Fibroblast of lung (primary cell): ENCODE measurements at regions not wholly inside any gene's neighbourhood (a gene's known extent, or its start where the extent isn't known, plus 50 kb on each side); places are given as distances from the start of the nearest gene placed in this dataset.
A peak's percentile ranks its signal among the peaks of the same experiment; 100 is the strongest.

ENCODE experiments used
- DNase-seq, 2 donors: peaks; one replicate each; pipeline versions ENCODE4 v3.0.0 to v3.0.0-alpha.2; 2010; ENCODE audit warnings: low read depth in 2 of 2
- H2AFZ ChIP-seq: 2 replicates; pipeline ENCODE4 v1.5.1; 2012; ENCODE audit warnings: low read length, control low read depth, inconsistent platforms
- H3K27ac ChIP-seq: 2 replicates; pipeline ENCODE4 v1.5.1; 2011; ENCODE audit warnings: low read length, control low read depth; ENCODE audit not compliant: insufficient read depth
- H3K27me3 ChIP-seq: 2 replicates; pipeline ENCODE4 v1.5.1; 2011; ENCODE audit warnings: mild to moderate bottlenecking, low read length; ENCODE audit not compliant: control insufficient read depth, insufficient read depth
- H3K36me3 ChIP-seq: 2 replicates; pipeline ENCODE4 v1.5.1; 2011; ENCODE audit warnings: low read length; ENCODE audit not compliant: control insufficient read depth, insufficient read depth
- H3K4me1 ChIP-seq: 2 replicates; pipeline ENCODE4 v1.5.1; 2011; ENCODE audit warnings: low read length; ENCODE audit not compliant: control insufficient read depth, insufficient read depth; ENCODE audit errors: extremely low read depth
- H3K4me2 ChIP-seq: 2 replicates; pipeline ENCODE4 v1.5.1; 2011; ENCODE audit warnings: low read length, control low read depth; ENCODE audit not compliant: insufficient read depth; ENCODE audit errors: extremely low read depth
- H3K4me3 ChIP-seq, 4 experiments: fragments of 200-600 bp in 1 of 4; sonication (generic) in 1 of 4; replicated peaks in 1 of 4; 2 replicates each; pipeline ENCODE4 v1.5.1; 2011 to 2016; ENCODE audit warnings: low read length in 4 of 4, low read depth in 3 of 4, mild to moderate bottlenecking in 3 of 4, control low read depth in 2 of 4, inconsistent platforms in 1 of 4, mixed read lengths in 1 of 4; ENCODE audit not compliant: insufficient read depth in 1 of 4; ENCODE audit errors: control extremely low read depth in 1 of 4
- H3K79me2 ChIP-seq: 2 replicates; pipeline ENCODE4 v1.5.1; 2012; ENCODE audit warnings: mild to moderate bottlenecking, low read length, inconsistent platforms; ENCODE audit not compliant: control insufficient read depth, insufficient read depth
- H3K9ac ChIP-seq: 2 replicates; pipeline ENCODE4 v1.5.1; 2011; ENCODE audit warnings: mild to moderate bottlenecking, low read length, control low read depth; ENCODE audit not compliant: insufficient read depth
- H3K9me3 ChIP-seq: 2 replicates; pipeline ENCODE4 v1.5.1; 2012; ENCODE audit warnings: low read depth, low read length; ENCODE audit not compliant: control insufficient read depth, insufficient read depth
- H4K20me1 ChIP-seq: 2 replicates; pipeline ENCODE4 v1.5.1; 2011; ENCODE audit warnings: low read length; ENCODE audit not compliant: control insufficient read depth, insufficient read depth; ENCODE audit errors: extremely low read depth
- EZH2 ChIP-seq: IDR thresholded peaks from 2 replicates; pipeline ENCODE4 v1.5.1; 2012; ENCODE audit warnings: low read length, control low read depth, mild to moderate bottlenecking; ENCODE audit errors: missing control alignments
- TF ChIP-seq, protein P1 (sequence below), 2 donors: IDR thresholded peaks in 1 of 2; conservative IDR thresholded peaks in 1 of 2; 1 replicate in 1 of 2; 2 replicates in 1 of 2; pipeline ENCODE4 v1.5.1; 2011 to 2012; ENCODE audit warnings: low read length in 2 of 2, control low read depth in 1 of 2, inconsistent platforms in 1 of 2, low read depth in 1 of 2, mild to moderate bottlenecking in 1 of 2

DNA sequence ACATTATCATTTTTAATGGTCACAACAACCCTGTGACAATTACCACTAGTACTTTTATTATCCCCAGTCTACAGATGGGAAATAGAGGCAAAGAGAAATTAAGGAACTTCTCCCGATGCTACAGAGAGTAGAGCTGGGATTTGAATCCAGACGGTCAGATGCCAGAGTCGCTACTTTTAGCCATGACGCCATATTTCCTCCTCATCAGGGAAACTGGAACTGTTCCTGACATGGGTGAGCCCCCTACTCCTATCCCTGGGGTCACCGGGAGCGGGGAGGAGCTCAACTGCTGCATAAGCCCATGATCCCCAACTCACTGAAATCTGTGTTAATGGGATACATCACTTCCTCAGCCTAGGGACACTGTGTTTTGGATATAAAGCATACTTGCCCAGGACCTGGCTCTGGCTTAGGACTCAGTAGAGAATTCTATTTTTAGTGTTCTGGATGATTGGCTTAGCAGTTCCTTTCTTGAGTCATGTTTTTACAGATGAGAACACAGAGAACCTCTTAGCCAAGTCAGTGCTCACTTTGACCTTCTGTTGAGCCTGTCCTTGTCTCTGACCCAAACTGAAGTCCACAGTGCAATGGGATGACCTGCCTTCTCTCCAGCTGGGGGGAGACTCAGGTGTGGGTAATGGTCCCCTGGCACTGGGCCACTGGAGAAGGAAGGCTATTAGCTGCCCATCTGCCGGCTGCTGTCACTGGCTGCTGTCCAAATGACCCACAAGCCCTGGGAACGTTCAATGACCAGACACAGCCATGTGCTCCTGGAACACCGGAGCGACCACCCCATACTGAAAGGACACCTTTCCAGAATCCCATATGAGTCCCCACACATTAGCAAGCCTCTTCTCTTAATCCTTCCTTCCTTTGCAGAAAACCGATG lies 90.8 kb upstream of the SHISA3 start:
- Histone ChIP-seq H3K27ac (no peak overlapping the region), H3K4me1 (no peaks in the 10 kb centered on the region), H3K36me3 (no peaks in the 10 kb centered on the region), H3K79me2 (no peaks in the 10 kb centered on the region), H2AFZ (no peak overlapping the region), H3K9me3 (no peaks in the 10 kb centered on the region), H4K20me1 (no peaks in the 10 kb centered on the region), H3K4me2 (no peak overlapping the region), H3K4me3 (no peak overlapping the region), H3K9ac (no peak overlapping the region), H3K27me3 (no peaks in the 10 kb centered on the region)
- TF ChIP-seq EZH2 = no peak
- TF ChIP-seq, protein P1, sequence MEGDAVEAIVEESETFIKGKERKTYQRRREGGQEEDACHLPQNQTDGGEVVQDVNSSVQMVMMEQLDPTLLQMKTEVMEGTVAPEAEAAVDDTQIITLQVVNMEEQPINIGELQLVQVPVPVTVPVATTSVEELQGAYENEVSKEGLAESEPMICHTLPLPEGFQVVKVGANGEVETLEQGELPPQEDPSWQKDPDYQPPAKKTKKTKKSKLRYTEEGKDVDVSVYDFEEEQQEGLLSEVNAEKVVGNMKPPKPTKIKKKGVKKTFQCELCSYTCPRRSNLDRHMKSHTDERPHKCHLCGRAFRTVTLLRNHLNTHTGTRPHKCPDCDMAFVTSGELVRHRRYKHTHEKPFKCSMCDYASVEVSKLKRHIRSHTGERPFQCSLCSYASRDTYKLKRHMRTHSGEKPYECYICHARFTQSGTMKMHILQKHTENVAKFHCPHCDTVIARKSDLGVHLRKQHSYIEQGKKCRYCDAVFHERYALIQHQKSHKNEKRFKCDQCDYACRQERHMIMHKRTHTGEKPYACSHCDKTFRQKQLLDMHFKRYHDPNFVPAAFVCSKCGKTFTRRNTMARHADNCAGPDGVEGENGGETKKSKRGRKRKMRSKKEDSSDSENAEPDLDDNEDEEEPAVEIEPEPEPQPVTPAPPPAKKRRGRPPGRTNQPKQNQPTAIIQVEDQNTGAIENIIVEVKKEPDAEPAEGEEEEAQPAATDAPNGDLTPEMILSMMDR (conservative IDR thresholded peaks at IDR 0.05 in 1 of 2, IDR thresholded peaks at IDR 0.05 in 1 of 2; ENCODE audit: low read depth in 1 of 2, low read length in 2 of 2) = no peak
- peak in 1 of 2 donors; percentile 23 for DNase-seq

DNA sequence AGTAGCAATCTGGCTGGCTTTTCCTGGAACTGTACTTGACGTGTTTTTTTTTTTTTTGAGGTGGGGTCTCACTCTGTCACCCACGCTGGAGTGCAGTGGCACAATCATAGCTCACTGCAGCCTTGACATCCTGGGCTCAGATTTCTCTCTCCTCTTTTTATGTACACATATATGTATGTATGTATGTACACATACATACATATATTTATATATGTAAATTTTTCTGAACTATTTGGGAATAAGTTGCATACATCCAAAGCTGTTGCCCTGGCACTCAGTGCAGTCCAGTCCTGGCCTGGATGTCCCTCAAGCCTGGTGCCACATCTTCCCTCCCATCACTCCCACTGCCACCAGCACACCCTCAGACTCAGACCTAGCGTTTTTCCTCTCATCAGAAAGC lies 89.0 kb upstream of the SHISA3 start:
- no peak for TF ChIP-seq EZH2
- TF ChIP-seq, protein P1 (conservative IDR thresholded peaks at IDR 0.05 in 1 of 2, IDR thresholded peaks at IDR 0.05 in 1 of 2; ENCODE audit: low read depth in 1 of 2, low read length in 2 of 2) = no peak
- Histone ChIP-seq H4K20me1 (no peaks in the 10 kb centered on the region), H3K9ac (no peak overlapping the region), H3K4me3 (no peak overlapping the region), H3K9me3 (no peaks in the 10 kb centered on the region), H3K4me2 (no peak overlapping the region), H2AFZ (no peak overlapping the region), H3K36me3 (no peaks in the 10 kb centered on the region), H3K79me2 (no peaks in the 10 kb centered on the region), H3K27ac (no peak overlapping the region), H3K4me1 (no peaks in the 10 kb centered on the region), H3K27me3 (no peaks in the 10 kb centered on the region)
- DNase-seq = no peak

GRCh38 chr4:42309361-42310260 lies 87.7 kb upstream of the SHISA3 start:
- no peak for TF ChIP-seq EZH2
- TF ChIP-seq, protein P1 (conservative IDR thresholded peaks at IDR 0.05 in 1 of 2, IDR thresholded peaks at IDR 0.05 in 1 of 2; ENCODE audit: low read depth in 1 of 2, low read length in 2 of 2) = no peak
- H3K79me2 ChIP-seq = no peaks in the 10 kb centered on the region
- H3K9me3 ChIP-seq = no peaks in the 10 kb centered on the region
- H3K27me3 ChIP-seq = no peaks in the 10 kb centered on the region
- H3K36me3 ChIP-seq = no peaks in the 10 kb centered on the region
- H2AFZ ChIP-seq = no peak overlapping the region
- peak in 1 of 2 donors; percentile 54 for DNase-seq
- H3K4me2 ChIP-seq = no peak overlapping the region
- no peak overlapping the region for H3K27ac ChIP-seq
- H3K4me1 ChIP-seq = no peaks in the 10 kb centered on the region
- no peak overlapping the region for H3K4me3 ChIP-seq
- H3K9ac ChIP-seq = no peak overlapping the region
- no peaks in the 10 kb centered on the region for H4K20me1 ChIP-seq
